ENCODE measurements at regions not wholly inside any gene's neighbourhood (a gene's known extent, or its start where the extent isn't known, plus 50 kb on each side); places are given as distances from the start of the nearest gene placed in this dataset.
"Not testable (repeated sequence)": the region's sequence is repeated elsewhere in the genome, so short reads cannot be mapped to it uniquely, and the experiment has no call there.

DNA sequence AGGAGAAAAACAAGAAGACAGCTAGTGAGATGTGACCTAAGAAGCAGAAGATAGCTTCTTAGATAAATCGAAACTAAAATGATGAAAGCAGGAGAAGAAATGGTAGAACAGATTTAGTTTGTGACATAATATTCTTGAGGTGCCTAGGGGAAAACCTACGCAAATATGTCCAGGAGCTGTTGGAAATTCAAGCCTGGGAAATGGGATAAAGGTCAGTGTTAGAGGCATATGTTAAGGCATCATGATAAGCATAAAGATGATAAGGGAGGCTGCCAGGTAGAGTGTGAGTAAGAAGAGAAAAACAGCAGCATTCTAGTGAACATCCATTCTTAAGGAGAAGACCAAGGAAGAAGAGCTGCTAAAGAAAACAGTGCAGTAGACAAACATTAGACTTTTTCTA is 109.6 kb upstream of the LGR5 start:
- intact Hi-C loops (cut with DNase I; ENCODE audit: low total_unique reads): no loop called here
- H3K4me3 ChIP-seq (ENCODE audit: low read depth, poor library complexity, severe bottlenecking): no peak overlapping the region
- WGBS, 2 donors: 70 to 75% methylated on average over 2 of the region's 2 CpGs
- TF ChIP-seq, protein P1, sequence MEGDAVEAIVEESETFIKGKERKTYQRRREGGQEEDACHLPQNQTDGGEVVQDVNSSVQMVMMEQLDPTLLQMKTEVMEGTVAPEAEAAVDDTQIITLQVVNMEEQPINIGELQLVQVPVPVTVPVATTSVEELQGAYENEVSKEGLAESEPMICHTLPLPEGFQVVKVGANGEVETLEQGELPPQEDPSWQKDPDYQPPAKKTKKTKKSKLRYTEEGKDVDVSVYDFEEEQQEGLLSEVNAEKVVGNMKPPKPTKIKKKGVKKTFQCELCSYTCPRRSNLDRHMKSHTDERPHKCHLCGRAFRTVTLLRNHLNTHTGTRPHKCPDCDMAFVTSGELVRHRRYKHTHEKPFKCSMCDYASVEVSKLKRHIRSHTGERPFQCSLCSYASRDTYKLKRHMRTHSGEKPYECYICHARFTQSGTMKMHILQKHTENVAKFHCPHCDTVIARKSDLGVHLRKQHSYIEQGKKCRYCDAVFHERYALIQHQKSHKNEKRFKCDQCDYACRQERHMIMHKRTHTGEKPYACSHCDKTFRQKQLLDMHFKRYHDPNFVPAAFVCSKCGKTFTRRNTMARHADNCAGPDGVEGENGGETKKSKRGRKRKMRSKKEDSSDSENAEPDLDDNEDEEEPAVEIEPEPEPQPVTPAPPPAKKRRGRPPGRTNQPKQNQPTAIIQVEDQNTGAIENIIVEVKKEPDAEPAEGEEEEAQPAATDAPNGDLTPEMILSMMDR (IDR thresholded peaks at IDR 0.05): no peak
- TF ChIP-seq POLR2A (IDR thresholded peaks at IDR 0.05): no peak
- DNase-seq (ENCODE audit: low spot score in 2 of 2): no peak

DNA sequence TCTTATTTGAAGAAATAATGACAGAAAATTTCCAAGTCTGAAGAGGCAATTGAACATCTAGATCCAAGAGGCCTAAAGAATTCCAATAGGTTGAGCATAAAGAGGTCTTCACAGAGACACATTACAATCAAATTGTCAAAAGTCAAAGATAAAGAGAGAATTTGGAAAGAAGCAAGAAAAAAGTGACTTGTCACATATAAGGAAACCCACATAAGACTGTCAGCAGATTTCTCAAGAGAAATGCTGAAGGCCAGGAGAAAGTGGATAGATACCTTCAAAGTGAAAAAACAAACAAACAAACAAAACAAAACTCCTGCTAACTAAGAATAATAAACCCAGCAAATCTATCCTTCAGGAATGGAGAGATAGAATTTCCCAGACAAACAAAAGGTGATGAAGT is 118.1 kb upstream of the LGR5 start:
- DNase-seq (ENCODE audit: low spot score in 2 of 2): no peak
- TF ChIP-seq, protein P1 (IDR thresholded peaks at IDR 0.05): no peak
- TF ChIP-seq POLR2A (IDR thresholded peaks at IDR 0.05): no peak
- intact Hi-C loops (cut with DNase I; ENCODE audit: low total_unique reads): no loop called here
- no peak overlapping the region for H3K4me3 ChIP-seq (ENCODE audit: low read depth, poor library complexity, severe bottlenecking)

DNA sequence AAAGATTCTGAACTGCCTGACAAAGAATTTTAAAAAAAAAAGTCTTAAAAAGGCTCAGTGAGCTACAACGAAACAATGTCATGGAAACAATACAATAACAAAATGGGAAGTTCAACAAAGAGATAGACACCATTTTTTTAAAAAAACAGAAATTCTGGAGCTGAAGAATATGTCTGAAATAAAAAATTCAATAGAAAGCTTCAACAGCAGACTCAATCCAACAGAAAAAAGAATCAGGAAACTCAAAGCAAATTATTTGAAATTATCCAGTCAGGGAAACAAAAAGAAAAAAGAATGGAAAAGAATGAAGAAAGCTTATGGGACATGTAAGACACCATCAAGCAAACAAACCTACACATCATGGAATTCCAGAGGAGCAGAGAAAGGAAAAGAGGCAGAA is 118.5 kb upstream of the LGR5 start:
- no peak for TF ChIP-seq POLR2A (IDR thresholded peaks at IDR 0.05)
- TF ChIP-seq, protein P1 (IDR thresholded peaks at IDR 0.05): no peak
- WGBS, 2 donors: 77 to 86% methylated on average over 1 of the region's 1 CpG

DNA sequence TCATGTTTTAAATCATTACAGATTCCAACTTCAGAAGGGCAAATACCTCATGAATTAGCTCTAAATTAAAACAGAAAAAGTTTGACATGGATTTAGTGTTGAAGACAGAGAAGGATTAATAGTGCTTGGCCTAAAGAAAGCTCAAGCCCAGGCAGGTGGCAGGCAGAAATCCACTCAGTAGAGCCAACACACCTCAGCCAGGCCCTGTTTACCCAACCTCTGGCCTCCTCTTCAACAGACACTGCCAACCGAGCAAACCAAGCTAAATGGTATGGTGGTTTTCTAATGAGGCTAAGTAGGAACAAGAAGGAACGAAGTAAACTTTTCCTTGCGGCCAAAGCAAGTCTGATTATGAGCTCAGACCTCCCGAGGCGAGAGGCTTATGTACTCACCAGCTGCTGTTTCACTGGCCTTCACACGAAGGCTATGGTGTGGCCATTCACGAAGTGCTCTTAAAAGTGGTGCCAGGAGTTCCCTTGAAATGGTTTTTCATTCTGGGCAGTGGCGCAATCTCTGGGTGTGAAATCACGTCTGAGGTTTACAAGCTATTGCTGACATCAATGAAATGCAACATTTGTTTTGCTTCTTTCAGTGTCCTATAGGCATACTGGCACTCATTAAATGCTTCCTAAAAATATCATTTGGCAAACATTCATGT is 124.1 kb upstream of the LGR5 start:
- TF ChIP-seq, protein P1 (IDR thresholded peaks at IDR 0.05): no peak
- TF ChIP-seq POLR2A (IDR thresholded peaks at IDR 0.05): no peak
- DNase-seq (ENCODE audit: low spot score in 2 of 2): no peak
- intact Hi-C loops (cut with DNase I; ENCODE audit: low total_unique reads): no loop called here
- WGBS, 2 donors: 55 to 60% methylated on average over 9 of the region's 9 CpGs
- no peak overlapping the region for H3K4me3 ChIP-seq (ENCODE audit: low read depth, poor library complexity, severe bottlenecking)

More for the DNA sequence above, 118.5 kb upstream of the LGR5 start:
- intact Hi-C loops (cut with DNase I; ENCODE audit: low total_unique reads): no loop called here
- no peak for DNase-seq (ENCODE audit: low spot score in 2 of 2)
- no peak overlapping the region for H3K4me3 ChIP-seq (ENCODE audit: low read depth, poor library complexity, severe bottlenecking)

DNA sequence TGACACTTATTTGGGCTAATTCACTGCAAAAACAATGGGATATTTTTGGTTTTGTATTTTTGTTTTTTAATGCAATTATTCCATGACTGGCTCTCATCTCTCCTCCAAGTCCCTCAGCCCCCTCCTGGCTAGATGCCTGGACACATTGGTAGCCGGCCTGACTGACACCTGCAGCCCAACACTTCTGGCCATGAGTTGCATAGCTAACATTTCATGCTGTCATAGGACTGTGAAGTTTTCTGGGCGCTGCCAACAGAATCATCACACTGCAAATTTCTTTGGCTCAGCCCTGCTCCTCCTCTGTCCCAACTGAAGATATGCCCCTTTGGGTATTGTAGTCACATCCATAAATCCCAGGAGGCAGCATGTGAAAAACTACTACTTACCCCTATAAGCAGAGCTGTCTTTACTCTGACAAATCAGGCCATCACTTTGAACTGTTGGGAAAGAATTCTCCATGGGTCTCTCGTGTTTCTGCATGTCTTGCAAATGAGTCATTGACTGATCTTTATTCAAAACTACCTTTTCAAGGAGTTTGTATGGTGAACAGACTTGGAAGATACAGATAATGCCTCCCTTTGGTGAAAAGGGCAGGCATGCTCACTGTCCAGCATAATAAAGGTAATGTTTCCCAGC is 126.7 kb upstream of the LGR5 start:
- no peak for TF ChIP-seq POLR2A (IDR thresholded peaks at IDR 0.05)
- TF ChIP-seq, protein P1 (IDR thresholded peaks at IDR 0.05): no peak
- no peak overlapping the region for H3K4me3 ChIP-seq (ENCODE audit: low read depth, poor library complexity, severe bottlenecking)
- 49% methylated on average over 3 of the region's 3 CpGs for WGBS, 2 donors
- intact Hi-C loops (cut with DNase I; ENCODE audit: low total_unique reads): no loop called here
- DNase-seq (ENCODE audit: low spot score in 2 of 2): no peak

DNA sequence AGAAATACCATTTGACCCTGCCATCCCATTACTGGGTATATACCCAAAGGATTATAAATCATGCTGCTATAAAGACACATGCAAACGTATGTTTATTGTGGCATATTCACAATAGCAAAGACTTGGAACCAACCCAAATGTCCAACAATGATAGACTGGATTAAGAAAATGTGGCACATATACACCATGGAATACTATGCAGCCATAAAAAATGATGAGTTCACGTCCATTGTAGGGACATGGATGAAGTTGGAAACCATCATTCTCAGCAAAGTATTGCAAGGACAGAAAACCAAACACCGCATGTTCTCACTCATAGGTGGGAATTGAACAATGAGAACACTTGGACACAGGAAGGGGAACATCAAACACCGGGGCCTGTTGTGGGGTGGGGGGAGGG is 128.0 kb upstream of the LGR5 start:
- intact Hi-C loops (cut with DNase I; ENCODE audit: low total_unique reads); H3K4me3 ChIP-seq (ENCODE audit: low read depth, poor library complexity, severe bottlenecking); DNase-seq (ENCODE audit: low spot score in 2 of 2): not testable (repeated sequence)
- WGBS, 2 donors: 87 to 95% methylated on average over 4 of the region's 4 CpGs
